Neural progenitor cell (in vitro differentiated cells): ENCODE measurements at regions not wholly inside any gene's neighbourhood (a gene's known extent, or its start where the extent isn't known, plus 50 kb on each side); places are given as distances from the start of the nearest gene placed in this dataset.

Experiments
- EZH2phosphoT487 ChIP-seq: fragments of 200-600 bp; sonication (generic); IDR thresholded peaks from 2 replicates; pipeline ENCODE4 v1.6.1; 2017; ENCODE audit warnings: antibody characterized with exemption
- TF ChIP-seq, protein P1 (sequence below): fragments of 200-600 bp; sonication (generic); IDR thresholded peaks from 2 replicates; pipeline ENCODE4 v1.5.1; 2017; ENCODE audit warnings: antibody characterized with exemption, mild to moderate bottlenecking

DNA sequence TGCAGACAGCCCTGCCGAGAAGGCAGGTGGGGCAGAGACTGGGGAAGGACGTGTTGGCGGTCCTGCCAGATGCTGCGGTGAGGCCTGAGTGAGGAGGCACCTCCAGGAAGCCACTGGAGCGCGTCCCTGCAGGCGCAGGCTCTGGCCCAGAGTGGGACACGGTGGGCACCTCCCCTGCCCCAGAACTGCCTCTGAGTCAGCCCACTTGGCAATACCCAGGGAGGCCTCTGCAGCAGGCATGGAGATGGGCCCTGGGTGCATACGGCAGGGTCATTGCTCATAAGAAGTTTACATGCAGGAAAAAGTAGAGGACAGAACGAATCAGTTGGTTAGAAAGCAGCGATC is 195.9 kb downstream of the TFCP2L1 start:
- TF ChIP-seq, protein P1, sequence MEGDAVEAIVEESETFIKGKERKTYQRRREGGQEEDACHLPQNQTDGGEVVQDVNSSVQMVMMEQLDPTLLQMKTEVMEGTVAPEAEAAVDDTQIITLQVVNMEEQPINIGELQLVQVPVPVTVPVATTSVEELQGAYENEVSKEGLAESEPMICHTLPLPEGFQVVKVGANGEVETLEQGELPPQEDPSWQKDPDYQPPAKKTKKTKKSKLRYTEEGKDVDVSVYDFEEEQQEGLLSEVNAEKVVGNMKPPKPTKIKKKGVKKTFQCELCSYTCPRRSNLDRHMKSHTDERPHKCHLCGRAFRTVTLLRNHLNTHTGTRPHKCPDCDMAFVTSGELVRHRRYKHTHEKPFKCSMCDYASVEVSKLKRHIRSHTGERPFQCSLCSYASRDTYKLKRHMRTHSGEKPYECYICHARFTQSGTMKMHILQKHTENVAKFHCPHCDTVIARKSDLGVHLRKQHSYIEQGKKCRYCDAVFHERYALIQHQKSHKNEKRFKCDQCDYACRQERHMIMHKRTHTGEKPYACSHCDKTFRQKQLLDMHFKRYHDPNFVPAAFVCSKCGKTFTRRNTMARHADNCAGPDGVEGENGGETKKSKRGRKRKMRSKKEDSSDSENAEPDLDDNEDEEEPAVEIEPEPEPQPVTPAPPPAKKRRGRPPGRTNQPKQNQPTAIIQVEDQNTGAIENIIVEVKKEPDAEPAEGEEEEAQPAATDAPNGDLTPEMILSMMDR = no peak
- TF ChIP-seq EZH2phosphoT487 = no peak
